ENCODE measurements at regions not wholly inside any gene's neighbourhood (a gene's known extent, or its start where the extent isn't known, plus 50 kb on each side); places are given as distances from the start of the nearest gene placed in this dataset.

DNA sequence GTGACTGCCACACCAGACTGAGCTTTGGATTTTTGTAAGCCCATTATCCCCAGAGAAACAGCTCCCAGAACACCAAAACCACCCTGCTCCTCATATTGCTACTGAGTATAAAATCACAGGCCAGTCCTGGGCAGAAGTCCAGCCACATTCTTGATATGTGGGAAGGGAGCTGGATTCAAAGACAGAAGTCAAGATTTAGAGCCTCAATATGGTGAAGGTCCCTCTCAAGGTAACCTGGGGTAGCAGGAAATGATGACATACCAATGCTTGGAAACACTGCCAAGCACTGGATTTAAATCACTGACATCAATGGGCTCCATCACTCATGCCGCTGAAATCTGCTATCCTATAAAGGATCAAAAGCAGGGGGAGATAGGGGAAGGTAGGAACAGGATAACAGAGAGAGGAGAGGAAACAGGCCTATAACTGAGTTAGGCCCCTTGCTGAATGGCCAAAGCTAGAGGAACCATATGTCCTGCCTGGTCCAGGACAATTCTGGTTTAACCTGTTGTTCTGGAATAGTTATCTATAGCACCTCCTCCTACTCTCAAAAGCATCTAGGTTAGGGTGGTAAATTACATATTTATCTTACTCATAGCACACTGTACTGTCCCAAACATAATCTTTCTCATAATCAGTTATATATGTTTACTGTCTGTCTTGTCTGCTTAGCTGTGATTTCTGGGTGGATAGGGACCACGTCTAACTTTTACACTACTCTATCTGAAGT is 83.7 kb upstream of the NHS start (continued):
- no peak for TF ChIP-seq MYC (IDR thresholded peaks at IDR 0.05; ENCODE audit: insufficient read depth, insufficient read length, insufficient replicate concordance, low read length, severe bottlenecking)
- TF ChIP-seq, protein P1, sequence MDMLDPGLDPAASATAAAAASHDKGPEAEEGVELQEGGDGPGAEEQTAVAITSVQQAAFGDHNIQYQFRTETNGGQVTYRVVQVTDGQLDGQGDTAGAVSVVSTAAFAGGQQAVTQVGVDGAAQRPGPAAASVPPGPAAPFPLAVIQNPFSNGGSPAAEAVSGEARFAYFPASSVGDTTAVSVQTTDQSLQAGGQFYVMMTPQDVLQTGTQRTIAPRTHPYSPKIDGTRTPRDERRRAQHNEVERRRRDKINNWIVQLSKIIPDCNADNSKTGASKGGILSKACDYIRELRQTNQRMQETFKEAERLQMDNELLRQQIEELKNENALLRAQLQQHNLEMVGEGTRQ (IDR thresholded peaks at IDR 0.05; ENCODE audit: borderline replicate concordance, low read depth, low read length): no peak

DNA sequence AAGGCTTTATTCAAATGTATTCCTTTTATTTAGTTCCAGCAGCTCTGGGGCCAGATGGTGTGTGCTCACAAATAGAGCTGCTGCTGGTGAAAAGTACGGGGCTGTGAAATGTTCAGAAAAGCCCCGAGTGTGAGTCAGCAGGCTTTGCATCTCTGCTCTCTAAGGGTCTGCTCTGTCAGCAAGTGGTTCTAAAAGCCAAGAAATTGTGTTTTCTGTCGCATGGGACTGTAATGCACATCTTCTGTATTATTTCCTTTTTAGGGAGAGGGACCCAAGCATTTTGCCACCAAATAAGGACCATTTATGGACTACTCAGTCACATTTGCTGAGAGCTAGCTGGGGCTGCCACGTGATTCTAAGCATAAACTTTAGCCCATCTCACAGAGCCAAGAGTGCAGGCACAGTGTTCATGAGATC is 82.9 kb upstream of the NHS start:
- intact Hi-C loops (cut with micrococcal nuclease; ENCODE audit: unreplicated experiment) (no loop called here), in situ Hi-C loops (cut with MboI) (no loop called here)
- no peaks in the 10 kb centered on the region for H3K9me3 ChIP-seq (replicated peaks; ENCODE audit: control insufficient read depth, insufficient read depth, low read length)
- POLR2A ChIA-PET: no interaction called here
- H3K4me2 ChIP-seq (ENCODE audit: control insufficient read depth, insufficient read depth): no peak overlapping the region
- no peaks in the 10 kb centered on the region for H3K36me3 ChIP-seq (ENCODE audit: control insufficient read depth in 2 of 2, insufficient read depth in 2 of 2, low read length in 1 of 2)
- H3K9ac ChIP-seq (ENCODE audit: control insufficient read depth, insufficient read depth, low read length): no peak overlapping the region
- ATAC-seq (no peak), FAIRE-seq (no peak), DNase-seq (ENCODE audit: low read depth, low spot score) (no peak)
- CTCF ChIA-PET: no interaction called here
- H4K20me1 ChIP-seq (ENCODE audit: control insufficient read depth, insufficient read depth): no peaks in the 10 kb centered on the region
- no peak overlapping the region for H3K27ac ChIP-seq (ENCODE audit: control insufficient read depth, insufficient read depth)
- no peaks in the 10 kb centered on the region for H3K27me3 ChIP-seq (replicated peaks in 1 of 2; ENCODE audit: control insufficient read depth in 2 of 2, insufficient read depth in 2 of 2, low read length in 1 of 2)
- RAD21 ChIA-PET (ENCODE audit: unreplicated experiment): no interaction called here
- TF ChIP-seq, protein P2, sequence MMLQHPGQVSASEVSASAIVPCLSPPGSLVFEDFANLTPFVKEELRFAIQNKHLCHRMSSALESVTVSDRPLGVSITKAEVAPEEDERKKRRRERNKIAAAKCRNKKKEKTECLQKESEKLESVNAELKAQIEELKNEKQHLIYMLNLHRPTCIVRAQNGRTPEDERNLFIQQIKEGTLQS (IDR thresholded peaks at IDR 0.05; ENCODE audit: borderline replicate concordance, extremely low read depth, low read depth, low read length): no peak
- TF ChIP-seq SIX5 (IDR thresholded peaks at IDR 0.05; ENCODE audit: low read depth, low read length, severe bottlenecking) (no peak), DPF2 (IDR thresholded peaks at IDR 0.05) (no peak), GATAD2B (conservative IDR thresholded peaks at IDR 0.05; ENCODE audit: low read depth) (no peak), SUZ12 (IDR thresholded peaks at IDR 0.05; ENCODE audit: unreplicated experiment) (no peak), HDAC6 (IDR thresholded peaks at IDR 0.05; ENCODE audit: unreplicated experiment) (no peak), MXI1 (IDR thresholded peaks at IDR 0.05; ENCODE audit: low read depth, low read length) (no peak), PAX5 (IDR thresholded peaks at IDR 0.05; ENCODE audit: borderline replicate concordance, low read depth, low read length) (no peak), TARDBP (IDR thresholded peaks at IDR 0.05; ENCODE audit: borderline replicate concordance) (no peak), RELA (IDR thresholded peaks at IDR 0.05; ENCODE audit: borderline replicate concordance, partially characterized antibody) (no peak), EP300 (IDR thresholded peaks at IDR 0.05; ENCODE audit: borderline replicate concordance in 1 of 2, control insufficient read depth in 1 of 2, low read depth in 2 of 2, low read length in 2 of 2) (no peak)
- H3K4me1 ChIP-seq (ENCODE audit: control insufficient read depth, insufficient read depth, low read length): no peaks in the 10 kb centered on the region
- H3K79me2 ChIP-seq (ENCODE audit: control insufficient read depth, insufficient read depth, low read length): no peaks in the 10 kb centered on the region
- H2AFZ ChIP-seq (ENCODE audit: control insufficient read depth, low read depth, low read length): no peak overlapping the region
- no peak overlapping the region for H3K4me3 ChIP-seq
- no TSS peak for BruUV-seq (replicated peaks)
- 9% methylated on average over 4 of the region's 4 CpGs for WGBS (ENCODE audit: insufficient coverage, insufficient replicate concordance, low lambda C conversion rate, missing lambda C conversion rate)
- SMC1A ChIA-PET (ENCODE audit: uncharacterized antibody, unreplicated experiment): no interaction called here

All from GM12878 (cell line).